ENCODE measurements at regions not wholly inside any gene's neighbourhood (a gene's known extent, or its start where the extent isn't known, plus 50 kb on each side); places are given as distances from the start of the nearest gene placed in this dataset.
"Not testable (repeated sequence)": the region's sequence is repeated elsewhere in the genome, so short reads cannot be mapped to it uniquely, and the experiment has no call there.

- DNase-seq (ENCODE audit: low read depth in 3 of 3, low spot score in 1 of 3), result no peak
Measured at GRCh38 chr4:124025000-124025399, 628.4 kb downstream of the SPRY1 start.

DNA sequence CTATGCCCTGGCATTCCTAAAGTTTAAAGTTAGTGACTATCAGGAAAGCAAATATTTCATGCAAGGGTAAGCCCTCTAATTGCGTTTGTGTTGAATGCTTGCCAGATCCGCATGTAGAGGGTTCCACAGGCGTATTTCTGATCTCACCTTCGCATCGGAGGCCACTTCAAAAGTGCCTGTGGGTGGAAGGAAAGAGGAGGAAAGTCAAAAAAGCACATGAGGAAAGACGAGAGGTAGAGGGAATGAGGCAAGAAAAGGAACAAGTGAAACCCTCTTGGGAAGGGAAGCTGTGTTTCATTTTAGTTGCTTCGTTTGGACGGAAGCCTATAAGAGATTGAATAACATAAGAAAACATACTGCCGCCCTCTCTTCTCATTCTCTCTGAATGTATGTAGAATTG is 628.8 kb downstream of the SPRY1 start:
- DNase-seq (ENCODE audit: low read depth in 3 of 3, low spot score in 1 of 3), result no peak

- no peak for DNase-seq (ENCODE audit: low read depth in 3 of 3, low spot score in 1 of 3)
Measured at GRCh38 chr4:124028182-124028581, 631.6 kb downstream of the SPRY1 start.

DNA sequence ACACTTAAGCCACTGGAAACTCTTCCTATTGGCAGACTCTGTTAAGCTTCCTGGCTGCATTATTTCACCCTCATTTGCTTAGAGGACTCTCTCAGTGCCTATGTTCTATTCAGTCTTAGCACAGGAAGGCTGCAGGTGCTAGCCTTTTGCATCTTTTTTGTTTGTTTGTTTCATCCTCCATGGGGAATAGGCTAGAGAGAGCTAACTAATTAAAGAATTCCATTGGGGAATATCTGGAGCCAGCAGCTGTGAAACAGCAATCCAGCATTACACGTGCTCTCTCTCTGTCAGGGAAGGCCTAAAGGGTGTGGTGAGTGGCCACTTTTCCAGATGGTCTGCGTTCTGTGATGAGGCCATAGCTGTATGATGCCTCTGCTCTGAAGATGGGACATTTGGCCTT is 633.6 kb downstream of the SPRY1 start:
- DNase-seq (ENCODE audit: low read depth in 3 of 3, low spot score in 1 of 3), result no peak

DNA sequence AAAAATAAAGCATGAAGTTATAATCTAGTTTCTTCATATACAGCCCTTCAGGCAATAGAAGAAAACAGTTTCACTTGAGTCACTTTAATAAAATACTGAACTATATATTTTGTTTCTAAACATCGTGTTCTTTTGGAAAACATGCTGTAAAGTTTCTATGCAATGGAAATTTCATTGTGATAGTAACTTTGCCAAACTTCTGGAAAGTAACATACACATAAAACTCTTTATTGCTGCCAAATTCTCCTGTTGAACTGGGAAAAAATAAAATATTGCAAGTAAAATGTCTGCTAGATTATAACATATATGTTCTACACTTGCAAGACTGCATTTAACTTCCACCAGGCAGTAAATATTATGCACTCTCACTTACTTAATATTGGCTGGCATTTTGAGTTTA is 635.4 kb downstream of the SPRY1 start:
- no peak for DNase-seq (ENCODE audit: low read depth in 3 of 3, low spot score in 1 of 3)

DNA sequence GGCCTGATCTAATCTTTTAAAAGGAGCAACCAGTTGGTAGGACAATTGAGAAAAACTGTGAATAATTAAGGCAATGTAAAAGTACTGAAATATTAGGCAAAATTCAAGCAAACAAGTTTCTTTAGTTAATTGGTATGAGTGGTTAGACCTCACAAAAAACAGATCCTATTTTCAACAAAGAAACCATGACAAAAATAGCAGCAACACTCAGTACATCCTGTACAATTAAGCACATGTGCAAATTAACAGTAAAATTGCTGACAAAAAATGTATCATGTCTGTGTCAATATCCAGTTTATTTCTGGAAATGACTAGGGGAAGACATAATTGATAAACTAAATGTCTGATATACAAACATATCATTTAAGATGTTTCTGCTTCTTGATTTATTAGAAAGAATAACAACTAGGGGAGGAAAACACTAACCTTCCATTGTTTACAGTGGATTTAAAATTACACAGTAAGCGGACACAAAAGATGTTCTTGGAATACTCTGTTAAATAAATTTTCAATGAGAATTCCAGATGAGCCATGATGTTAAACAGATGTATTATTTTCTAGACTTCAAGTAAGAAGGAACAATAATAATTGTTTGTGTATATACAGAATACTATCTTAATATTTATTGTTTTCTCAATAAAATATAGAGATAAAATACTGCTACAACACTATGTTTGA is 638.9 kb downstream of the SPRY1 start:
- DNase-seq (ENCODE audit: low read depth in 3 of 3, low spot score in 1 of 3), result no peak

DNA sequence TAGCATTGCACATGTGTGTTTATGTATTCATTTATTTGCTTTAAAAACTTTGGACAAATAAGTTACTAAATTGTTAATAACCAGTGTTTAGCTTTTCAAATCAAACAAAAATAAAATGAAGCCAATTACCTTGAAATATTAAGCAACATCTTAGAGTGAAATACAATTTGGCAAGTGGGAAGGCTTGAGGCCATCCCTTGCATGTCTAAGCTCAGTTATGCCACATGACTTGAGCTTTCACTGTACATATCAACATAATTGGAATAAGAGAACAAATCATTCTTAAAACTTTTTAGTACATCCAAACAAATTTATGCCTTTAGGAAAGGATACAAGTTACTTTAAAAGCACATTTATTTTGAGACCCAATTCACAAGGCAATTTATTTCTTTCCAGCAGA is 640.6 kb downstream of the SPRY1 start:
- DNase-seq (ENCODE audit: low read depth in 3 of 3, low spot score in 1 of 3), result no peak

DNA sequence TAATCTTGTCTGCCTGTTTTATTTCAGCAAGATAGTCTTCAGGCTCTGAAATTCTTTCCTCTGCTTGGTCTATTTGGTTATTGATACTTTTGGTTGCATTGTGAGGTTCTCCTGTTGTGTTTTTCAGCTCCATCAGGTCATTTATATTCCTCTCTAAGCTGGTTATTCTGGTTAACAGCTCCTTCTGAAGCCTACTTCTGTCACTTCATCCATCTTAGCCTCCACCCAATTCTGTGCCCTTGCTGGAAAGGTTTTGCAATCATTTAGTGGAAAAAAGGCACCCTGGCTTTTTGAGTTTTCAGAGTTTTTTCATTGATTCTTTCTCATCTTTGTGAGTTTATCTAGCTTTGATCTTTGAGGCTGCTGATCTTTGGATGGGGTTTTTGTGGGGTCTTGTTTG is 647.7 kb downstream of the SPRY1 start:
- DNase-seq (ENCODE audit: low read depth in 3 of 3, low spot score in 1 of 3), result no peak

- DNase-seq (ENCODE audit: low read depth in 3 of 3, low spot score in 1 of 3), result no peak
Measured at GRCh38 chr4:124044867-124045266, 648.3 kb downstream of the SPRY1 start.

DNA sequence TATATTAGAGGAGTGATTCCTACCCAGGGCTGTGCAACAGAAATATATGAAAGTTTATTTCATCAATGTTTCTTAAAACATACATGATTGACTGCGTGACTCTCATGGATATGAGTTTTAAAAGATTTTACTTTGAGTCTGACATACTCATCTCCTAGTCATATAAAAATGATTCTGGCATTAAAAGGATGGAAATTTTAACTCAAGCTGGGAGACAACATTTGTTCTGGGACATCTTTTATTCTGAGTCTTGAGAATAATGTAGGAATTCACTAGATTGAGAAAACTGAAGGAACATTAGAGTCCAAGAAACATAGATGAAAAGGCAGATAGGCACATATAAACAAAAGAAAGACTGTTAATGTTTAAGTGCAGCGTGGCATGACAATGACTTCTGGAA is 649.6 kb downstream of the SPRY1 start:
- DNase-seq (ENCODE audit: low read depth in 3 of 3, low spot score in 1 of 3), result no peak

- no peak for DNase-seq (ENCODE audit: low read depth in 3 of 3, low spot score in 1 of 3)
Measured at GRCh38 chr4:124053872-124054538, 657.4 kb downstream of the SPRY1 start.

DNA sequence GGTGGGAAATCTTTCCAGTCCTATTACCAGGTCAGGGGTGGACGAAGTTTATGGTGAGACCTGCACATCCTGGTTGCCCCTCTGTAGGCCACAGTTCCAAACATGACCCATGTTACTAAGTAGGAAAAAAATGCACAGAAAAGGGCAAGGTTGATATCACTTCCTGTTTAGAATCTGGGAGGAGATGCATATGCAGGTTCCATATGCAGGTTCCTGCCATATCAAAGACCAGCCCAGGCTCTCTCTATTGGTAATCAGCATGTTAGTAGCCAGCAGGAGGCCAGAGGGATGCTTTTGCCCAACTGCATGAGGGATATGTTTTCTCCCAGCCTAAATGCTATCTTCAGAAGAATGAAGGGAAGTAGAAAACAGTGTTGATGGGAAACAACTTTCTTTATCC is 657.2 kb downstream of the ANKRD50 start:
- no peak for DNase-seq (ENCODE audit: low read depth in 3 of 3, low spot score in 1 of 3)

- DNase-seq (ENCODE audit: low read depth in 3 of 3, low spot score in 1 of 3), result no peak
Measured at GRCh38 chr4:124055896-124056295, 656.6 kb downstream of the ANKRD50 start.

DNA sequence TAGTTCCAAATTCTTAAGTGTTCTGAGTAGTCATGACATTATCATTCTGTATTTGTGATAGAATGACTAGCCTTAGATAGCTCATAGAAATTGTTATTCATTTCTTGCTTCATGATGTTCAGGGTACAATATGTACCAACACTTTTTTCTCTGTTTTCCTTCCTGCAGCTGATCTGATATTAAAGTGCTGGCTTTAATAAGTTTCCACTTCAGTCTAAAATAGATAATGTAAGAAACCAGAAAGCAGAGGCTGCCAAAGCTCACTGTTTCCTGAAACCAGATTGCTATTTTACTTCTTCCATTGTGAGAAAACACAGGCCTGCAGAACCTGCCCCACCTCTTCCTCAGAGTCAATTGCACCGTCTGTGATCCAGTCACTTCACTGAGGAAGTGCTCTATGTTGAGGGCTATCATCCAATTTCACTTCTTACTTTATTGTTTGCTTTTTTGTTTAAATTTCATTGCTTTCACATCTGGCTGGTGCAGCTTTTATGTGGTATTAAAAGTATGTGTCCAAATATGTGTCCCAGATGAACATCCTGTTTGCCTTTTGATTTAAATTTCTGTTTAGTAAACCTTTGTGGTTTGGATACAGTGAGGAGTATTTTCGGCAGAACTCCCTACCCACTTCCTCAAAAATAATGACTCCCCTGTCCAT is 652.1 kb downstream of the ANKRD50 start:
- no peak for DNase-seq (ENCODE audit: low read depth in 3 of 3, low spot score in 1 of 3)

DNA sequence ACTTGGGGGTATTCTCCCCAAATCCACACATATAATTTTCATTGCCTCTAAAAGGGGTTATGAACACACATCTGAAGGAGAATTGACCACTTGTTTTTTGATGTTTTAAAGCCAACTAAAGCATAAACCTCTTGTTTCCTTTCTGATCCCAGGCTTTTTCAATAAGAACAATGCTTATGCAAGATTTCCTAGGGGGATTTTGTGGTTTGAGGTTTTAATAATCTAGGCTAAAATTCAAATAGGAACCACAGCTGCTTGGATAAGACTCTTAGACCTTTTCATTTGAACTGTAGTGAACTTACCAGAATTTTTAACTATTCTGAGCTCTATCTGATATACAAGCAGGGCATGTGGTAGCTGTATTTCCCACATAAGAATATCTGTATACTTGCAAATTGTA is 651.1 kb downstream of the ANKRD50 start:
- DNase-seq (ENCODE audit: low read depth in 3 of 3, low spot score in 1 of 3), result no peak

DNA sequence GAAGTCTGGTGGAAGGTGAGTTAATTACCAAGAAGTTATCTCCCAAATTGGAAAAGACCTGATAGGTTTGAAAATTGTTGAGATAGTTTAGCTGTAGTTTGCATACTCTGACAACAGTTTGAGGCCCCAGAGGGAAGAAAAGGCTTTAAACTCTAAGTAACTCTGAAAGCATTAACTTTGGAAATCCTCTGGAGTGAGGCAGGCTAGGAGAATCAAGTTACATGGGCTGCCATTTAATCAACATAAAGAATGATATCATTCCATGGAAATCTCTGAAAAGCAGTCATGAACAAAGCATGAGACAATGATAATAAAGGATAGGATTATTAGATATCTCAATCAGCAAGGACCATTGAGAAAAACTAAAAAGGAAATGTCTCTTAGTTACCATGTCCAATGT is 647.1 kb downstream of the ANKRD50 start:
- DNase-seq (ENCODE audit: low read depth in 3 of 3, low spot score in 1 of 3), result no peak

DNA sequence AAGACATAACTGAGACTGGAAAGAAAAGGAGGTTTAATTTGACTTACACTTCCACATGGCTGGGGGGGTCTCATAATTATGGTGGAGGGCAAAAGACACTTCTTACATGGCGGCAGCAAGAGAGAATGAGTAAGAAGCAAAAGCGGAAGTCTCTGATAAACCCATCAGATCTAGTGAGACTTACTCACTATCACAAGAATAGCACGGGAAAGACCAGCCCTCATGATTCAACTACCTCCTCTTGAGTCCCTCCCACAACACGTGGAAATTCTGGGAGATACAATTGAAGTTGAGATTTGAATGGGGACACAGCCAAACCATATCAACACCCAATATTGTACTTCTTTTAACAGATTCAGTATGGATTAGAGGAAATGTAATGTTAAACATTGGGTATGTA is 646.6 kb downstream of the ANKRD50 start:
- DNase-seq (ENCODE audit: low read depth in 3 of 3, low spot score in 1 of 3), result no peak

GRCh38 chr4:124066595-124066994 is 645.9 kb downstream of the ANKRD50 start:
- no peak for DNase-seq (ENCODE audit: low read depth in 3 of 3, low spot score in 1 of 3)

DNA sequence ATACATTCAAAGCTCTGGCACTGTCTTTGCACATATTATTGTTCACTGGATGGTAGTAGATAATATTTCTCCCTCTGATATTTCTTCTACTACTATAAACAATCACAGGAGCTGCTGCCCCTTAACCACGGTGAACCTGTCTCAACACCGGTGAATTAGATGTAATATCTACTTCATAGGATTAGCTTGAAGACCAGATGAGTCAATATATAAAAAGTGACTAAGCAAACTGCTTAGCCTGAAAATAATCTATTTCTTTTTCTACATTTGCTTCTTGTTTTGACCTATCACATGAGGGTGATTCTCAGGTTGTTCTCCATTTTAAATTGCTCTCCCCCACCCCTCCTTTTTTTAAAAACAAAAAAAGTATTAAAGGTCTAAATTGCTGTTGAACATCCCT is 645.5 kb downstream of the ANKRD50 start:
- DNase-seq (ENCODE audit: low read depth in 3 of 3, low spot score in 1 of 3), result no peak

DNA sequence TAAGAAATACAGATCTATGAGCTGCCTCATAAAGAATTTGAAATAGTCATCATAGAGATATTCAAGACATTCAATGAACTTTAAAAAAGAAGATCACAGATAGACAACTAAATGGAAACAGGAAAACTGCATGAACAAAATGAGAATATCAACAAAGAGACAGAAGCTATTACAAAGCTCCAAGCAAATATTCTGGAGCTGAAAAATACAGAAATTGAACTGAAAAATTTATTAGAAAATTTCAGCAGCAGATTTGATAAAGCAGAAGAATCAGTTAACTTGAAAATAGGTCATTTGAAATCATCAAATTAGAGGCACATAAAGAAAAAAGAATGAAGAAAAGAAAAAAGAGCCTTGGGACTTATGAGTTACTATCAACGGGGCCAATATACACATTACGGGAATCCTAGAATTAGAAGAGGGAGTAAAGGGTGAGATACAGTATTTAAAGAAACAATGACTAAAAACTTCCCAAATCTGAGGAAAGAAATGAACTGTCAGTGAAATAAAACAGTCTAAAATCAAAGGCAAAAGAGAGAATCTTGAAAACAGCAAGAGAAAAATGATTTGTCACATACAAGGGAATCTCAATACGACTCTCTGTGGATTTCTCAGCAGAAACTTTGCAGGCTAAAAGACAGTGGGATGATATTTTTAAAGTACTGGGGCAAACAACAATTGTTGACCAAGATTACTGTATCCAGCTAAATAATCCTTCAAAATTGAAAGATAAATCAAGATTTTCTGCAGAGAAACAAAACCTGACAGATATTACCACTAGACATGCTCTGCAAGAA is 641.6 kb downstream of the ANKRD50 start:
- no peak for DNase-seq (ENCODE audit: low read depth in 3 of 3, low spot score in 1 of 3)

DNA sequence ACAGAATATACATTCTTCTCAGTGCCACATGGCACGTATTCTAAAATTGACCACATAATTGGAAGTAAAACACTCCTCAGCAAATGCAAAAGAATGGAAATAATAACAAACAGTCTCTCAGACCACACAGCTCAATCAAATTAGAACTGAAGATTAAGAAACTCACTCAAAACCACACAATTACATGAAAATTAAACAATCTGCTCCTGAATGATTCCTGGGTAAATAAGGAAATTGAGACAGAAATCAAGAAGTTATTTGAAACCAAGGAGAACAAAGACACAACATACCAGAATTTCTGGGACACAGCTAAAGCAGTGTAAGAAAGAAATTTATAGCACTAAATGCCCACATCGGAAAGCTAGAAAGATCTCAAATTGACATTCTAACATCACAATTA is 637.3 kb downstream of the ANKRD50 start:
- DNase-seq (ENCODE audit: low read depth in 3 of 3, low spot score in 1 of 3), result not testable (repeated sequence)
